NCI-H524 treated with DMSO at 0.1 percent for 48 hours (cell line): ENCODE measurements at regions not wholly inside any gene's neighbourhood (a gene's known extent, or its start where the extent isn't known, plus 50 kb on each side); places are given as distances from the start of the nearest gene placed in this dataset.
"Not testable (repeated sequence)": the region's sequence is repeated elsewhere in the genome, so short reads cannot be mapped to it uniquely, and the experiment has no call there.

Experiments used
- DNase-seq: peaks from one replicate; lab custom pipeline; 2025; lab: John Stamatoyannopoulos, UW

GRCh38 chr1:100791586-100791985 lies 72.0 kb downstream of the VCAM1 start:
- DNase-seq, result no peak

GRCh38 chr1:100793659-100794058 lies 74.1 kb downstream of the VCAM1 start:
- no peak for DNase-seq

GRCh38 chr1:100794748-100795645 lies 75.5 kb downstream of the VCAM1 start:
- DNase-seq, result peak; percentile 82

- no peak for DNase-seq
These were observed 76.1 kb downstream of the VCAM1 start for GRCh38 chr1:100795646-100795985.

- no peak for DNase-seq
These were observed 76.5 kb downstream of the VCAM1 start for GRCh38 chr1:100796046-100796445.

- DNase-seq, result no peak
These were observed 80.0 kb downstream of the VCAM1 start for GRCh38 chr1:100799548-100799947.

GRCh38 chr1:100799954-100800612 lies 80.5 kb downstream of the VCAM1 start:
- DNase-seq, result no peak

- DNase-seq, result not testable (repeated sequence)
These were observed 81.7 kb downstream of the VCAM1 start for GRCh38 chr1:100801256-100801655.

- not testable (repeated sequence) for DNase-seq
These were observed 83.7 kb downstream of the VCAM1 start for GRCh38 chr1:100803280-100803679.

- peak; percentile 78 for DNase-seq
These were observed 87.1 kb downstream of the VCAM1 start for GRCh38 chr1:100806601-100807000.

- DNase-seq, result no peak
These were observed 84.3 kb downstream of the EXTL2 start for GRCh38 chr1:100810360-100810759.

- no peak for DNase-seq
These were observed 82.8 kb downstream of the EXTL2 start for GRCh38 chr1:100811808-100812207.

- not testable (repeated sequence) for DNase-seq
These were observed 79.7 kb downstream of the EXTL2 start for GRCh38 chr1:100814938-100815337.

GRCh38 chr1:100816049-100816448 lies 78.6 kb downstream of the EXTL2 start:
- no peak for DNase-seq

GRCh38 chr1:100820195-100820594 lies 74.4 kb downstream of the EXTL2 start:
- DNase-seq, result not testable (repeated sequence)

- DNase-seq, result not testable (repeated sequence)
These were observed 72.7 kb downstream of the EXTL2 start for GRCh38 chr1:100821919-100822318.
